ENCODE measurements at regions not wholly inside any gene's neighbourhood (a gene's known extent, or its start where the extent isn't known, plus 50 kb on each side); places are given as distances from the start of the nearest gene placed in this dataset.

- Histone ChIP-seq H3K9me3 (replicated peaks in 1 of 2; ENCODE audit: control insufficient read depth in 1 of 2, insufficient read depth in 1 of 2, low read length in 2 of 2) (no peaks in the 10 kb centered on the region), H3K27me3 (ENCODE audit: control insufficient read depth in 2 of 2, insufficient read depth in 2 of 2, low read length in 2 of 2) (no peaks in the 10 kb centered on the region), H2AFZ (ENCODE audit: insufficient read depth, low read depth, low read length, poor library complexity, severe bottlenecking) (no peak overlapping the region), H3K4me2 (replicated peaks; ENCODE audit: extremely low read depth, low read length, poor library complexity, severe bottlenecking) (no peak overlapping the region), H4K20me1 (ENCODE audit: insufficient read depth, low read length) (no peaks in the 10 kb centered on the region), H3K9ac (ENCODE audit: insufficient read depth, low read length, poor library complexity, severe bottlenecking) (no peak overlapping the region), H3K4me3 (replicated peaks in 1 of 3; ENCODE audit: low read depth in 2 of 3, low read length in 3 of 3) (no peak overlapping the region), H3K36me3 (replicated peaks in 1 of 2; ENCODE audit: control insufficient read depth in 1 of 2, insufficient read depth in 2 of 2, low read length in 2 of 2) (no peaks in the 10 kb centered on the region), H3K79me2 (ENCODE audit: insufficient read depth, low read length) (no peaks in the 10 kb centered on the region), H3K4me1 (ENCODE audit: control insufficient read depth in 1 of 2, insufficient read depth in 2 of 2, low read length in 2 of 2) (no peaks in the 10 kb centered on the region), H3K27ac (ENCODE audit: low read depth in 1 of 2, low read length in 2 of 2) (no peak overlapping the region)
- Mint-ChIP-seq H3K9me3 (peaks cover 0 to 5% (median 2%) of the 10 kb centered on the region in 7 donors), H3K4me1 (no peaks in the 10 kb centered on the region), H3K27me3 (ENCODE audit: low read depth in 3 of 3) (peaks cover 0 to under 1% (median 0%) of the 10 kb centered on the region in 3 donors), H3K27ac (no peak overlapping the region), H3K4me3 (no peak overlapping the region), H3K36me3 (no peaks in the 10 kb centered on the region)
- no peak for TF ChIP-seq CTCF (IDR thresholded peaks at IDR 0.05)
- WGBS (ENCODE audit: insufficient coverage): 89% methylated on average over 4 of the region's 4 CpGs
- DNase-seq: no peak
- intact Hi-C loops (cut with micrococcal nuclease): no loop called here
Measured at GRCh38 chr12:63467951-63468350, 200.3 kb downstream of the DPY19L2 start.

GRCh38 chr12:63457857-63458256 is 210.4 kb downstream of the DPY19L2 start:
- H4K20me1 ChIP-seq (ENCODE audit: insufficient read depth, low read length): no peaks in the 10 kb centered on the region
- no peak overlapping the region for H3K4me2 ChIP-seq (replicated peaks; ENCODE audit: extremely low read depth, low read length, poor library complexity, severe bottlenecking)
- Mint-ChIP-seq H3K36me3 (no peaks in the 10 kb centered on the region), H3K4me1 (no peaks in the 10 kb centered on the region), H3K4me3 (no peak overlapping the region), H3K27me3 (ENCODE audit: low read depth in 3 of 3) (peaks cover 0 to 6% (median 0%) of the 10 kb centered on the region in 3 donors), H3K27ac (no peak overlapping the region), H3K9me3 (peaks cover 0 to 17% (median 4%) of the 10 kb centered on the region in 7 donors)
- TF ChIP-seq CTCF (IDR thresholded peaks at IDR 0.05): no peak
- H2AFZ ChIP-seq (ENCODE audit: insufficient read depth, low read depth, low read length, poor library complexity, severe bottlenecking): no peak overlapping the region
- no peak for DNase-seq
- H3K9me3 ChIP-seq (replicated peaks in 1 of 2; ENCODE audit: control insufficient read depth in 1 of 2, insufficient read depth in 1 of 2, low read length in 2 of 2): no peaks in the 10 kb centered on the region
- no peak overlapping the region for H3K9ac ChIP-seq (ENCODE audit: insufficient read depth, low read length, poor library complexity, severe bottlenecking)
- no peaks in the 10 kb centered on the region for H3K36me3 ChIP-seq (replicated peaks in 1 of 2; ENCODE audit: control insufficient read depth in 1 of 2, insufficient read depth in 2 of 2, low read length in 2 of 2)
- no peak overlapping the region for H3K4me3 ChIP-seq (replicated peaks in 1 of 3; ENCODE audit: low read depth in 2 of 3, low read length in 3 of 3)
- H3K27ac ChIP-seq (ENCODE audit: low read depth in 1 of 2, low read length in 2 of 2): no peak overlapping the region
- WGBS (ENCODE audit: insufficient coverage): no CpG with 5 or more reads among the region's 1 CpG
- no peaks in the 10 kb centered on the region for H3K4me1 ChIP-seq (ENCODE audit: control insufficient read depth in 1 of 2, insufficient read depth in 2 of 2, low read length in 2 of 2)
- H3K79me2 ChIP-seq (ENCODE audit: insufficient read depth, low read length): no peaks in the 10 kb centered on the region
- intact Hi-C loops (cut with micrococcal nuclease): no loop called here
- H3K27me3 ChIP-seq (ENCODE audit: control insufficient read depth in 2 of 2, insufficient read depth in 2 of 2, low read length in 2 of 2): no peaks in the 10 kb centered on the region
